ENCODE measurements at regions not wholly inside any gene's neighbourhood (a gene's known extent, or its start where the extent isn't known, plus 50 kb on each side); places are given as distances from the start of the nearest gene placed in this dataset.

DNA sequence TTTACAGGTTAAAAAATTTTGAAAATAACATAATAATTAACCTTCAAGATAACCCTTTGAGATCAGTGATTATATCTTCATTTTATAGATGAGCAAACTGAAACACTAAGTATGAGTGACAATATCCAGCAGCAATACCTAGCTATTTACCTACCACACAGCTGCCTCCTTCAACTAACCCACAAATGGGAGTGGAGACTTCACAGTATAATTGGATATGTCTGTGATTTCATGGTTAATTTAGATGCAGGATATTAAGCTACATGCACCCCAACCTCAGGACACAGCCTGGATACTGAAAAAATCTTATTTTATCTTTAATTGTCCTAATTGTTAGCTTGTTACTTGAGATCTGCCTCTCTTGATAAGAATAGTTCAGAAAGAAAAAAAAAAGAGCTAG is 297.2 kb upstream of the ANO5 start:
- TF ChIP-seq POLR2A (IDR thresholded peaks at IDR 0.05; ENCODE audit: low read depth, low read length) (no peak), TAF1 (IDR thresholded peaks at IDR 0.05; ENCODE audit: low read depth, low read length) (no peak), POLR2AphosphoS5 (IDR thresholded peaks at IDR 0.05; ENCODE audit: low read depth, low read length) (no peak)
